ENCODE measurements at regions not wholly inside any gene's neighbourhood (a gene's known extent, or its start where the extent isn't known, plus 50 kb on each side); places are given as distances from the start of the nearest gene placed in this dataset.

- no peak for DNase-seq
Observed at GRCh38 chr5:124581738-124582560, 164.5 kb downstream of the ZNF608 start.

- DNase-seq, result no peak
Observed at GRCh38 chr5:124580925-124581737, 165.3 kb downstream of the ZNF608 start.

GRCh38 chr5:124580512-124580911 is 165.9 kb downstream of the ZNF608 start:
- no peak for DNase-seq

- no peak for DNase-seq
Observed at GRCh38 chr5:124576848-124577409, 169.5 kb downstream of the ZNF608 start.

- DNase-seq, result no peak
Observed at GRCh38 chr5:124575725-124576124, 170.7 kb downstream of the ZNF608 start.

GRCh38 chr5:124574521-124575436 is 171.7 kb downstream of the ZNF608 start:
- DNase-seq, result no peak

- DNase-seq, result no peak
Observed at GRCh38 chr5:124572971-124573370, 173.5 kb downstream of the ZNF608 start.

GRCh38 chr5:124570285-124571035 is 176.0 kb downstream of the ZNF608 start:
- DNase-seq, result no peak

- no peak for DNase-seq
Observed at GRCh38 chr5:124566875-124567450, 179.5 kb downstream of the ZNF608 start.

- no peak for DNase-seq
Observed at GRCh38 chr5:124561451-124561850, 185.0 kb downstream of the ZNF608 start.

- no peak for DNase-seq
Observed at GRCh38 chr5:124560370-124560769, 186.1 kb downstream of the ZNF608 start.

- DNase-seq, result no peak
Observed at GRCh38 chr5:124557761-124558160, 188.7 kb downstream of the ZNF608 start.

GRCh38 chr5:124554746-124555578 is 191.5 kb downstream of the ZNF608 start:
- DNase-seq, result no peak

GRCh38 chr5:124553911-124554310 is 192.5 kb downstream of the ZNF608 start:
- no peak for DNase-seq

GRCh38 chr5:124552526-124552925 is 193.9 kb downstream of the ZNF608 start:
- no peak for DNase-seq

- no peak for DNase-seq
Observed at GRCh38 chr5:124551939-124552279, 194.5 kb downstream of the ZNF608 start.

- DNase-seq, result no peak
Observed at GRCh38 chr5:124550731-124551130, 195.7 kb downstream of the ZNF608 start.

GRCh38 chr5:124549891-124550436 is 196.5 kb downstream of the ZNF608 start:
- no peak for DNase-seq

GRCh38 chr5:124546643-124547042 is 199.8 kb downstream of the ZNF608 start:
- no peak for DNase-seq

- DNase-seq, result no peak
Observed at GRCh38 chr5:124544366-124545055, 201.9 kb downstream of the ZNF608 start.

Data from cortex of kidney (tissue), 1 donor.